Posterior cingulate gyrus (tissue), 11 donors: ENCODE measurements at regions not wholly inside any gene's neighbourhood (a gene's known extent, or its start where the extent isn't known, plus 50 kb on each side); places are given as distances from the start of the nearest gene placed in this dataset.

ENCODE experiments used
- DNase-seq, 10 donors: peaks; one replicate each; pipeline versions ENCODE4 v3.0.0 to v3.0.0-alpha.2; 2020 to 2021; ENCODE audit warnings: mixed read lengths in 3 of 10
- intact Hi-C: fragments of 100-400 bp; cut with DNase I; formaldehyde crosslinking; loops from one replicate; pipeline ENCODE4 v1.15.1; 2023

DNA sequence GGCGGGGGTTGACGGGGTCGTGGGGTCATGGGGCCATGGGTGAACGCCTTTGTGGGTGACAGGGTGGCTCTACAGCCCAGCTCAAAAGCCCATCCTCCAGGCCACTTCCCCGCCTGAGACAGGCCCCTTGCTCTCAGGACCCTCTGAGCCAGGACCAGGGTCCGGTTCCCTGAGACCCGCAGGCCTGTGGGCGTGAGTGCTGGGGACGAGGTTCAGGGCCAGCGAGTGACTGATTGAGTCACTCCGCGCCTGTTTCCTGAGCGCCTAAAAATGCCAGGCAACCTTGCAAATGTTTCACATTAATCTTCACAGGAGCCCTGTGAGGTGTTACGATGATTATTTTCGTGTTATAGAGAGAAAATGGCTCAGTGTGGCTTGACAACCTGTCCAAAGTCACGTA is 97.8 kb downstream of the ZNF674 start:
- intact Hi-C loops = no loop called here
- no peak for DNase-seq

DNA sequence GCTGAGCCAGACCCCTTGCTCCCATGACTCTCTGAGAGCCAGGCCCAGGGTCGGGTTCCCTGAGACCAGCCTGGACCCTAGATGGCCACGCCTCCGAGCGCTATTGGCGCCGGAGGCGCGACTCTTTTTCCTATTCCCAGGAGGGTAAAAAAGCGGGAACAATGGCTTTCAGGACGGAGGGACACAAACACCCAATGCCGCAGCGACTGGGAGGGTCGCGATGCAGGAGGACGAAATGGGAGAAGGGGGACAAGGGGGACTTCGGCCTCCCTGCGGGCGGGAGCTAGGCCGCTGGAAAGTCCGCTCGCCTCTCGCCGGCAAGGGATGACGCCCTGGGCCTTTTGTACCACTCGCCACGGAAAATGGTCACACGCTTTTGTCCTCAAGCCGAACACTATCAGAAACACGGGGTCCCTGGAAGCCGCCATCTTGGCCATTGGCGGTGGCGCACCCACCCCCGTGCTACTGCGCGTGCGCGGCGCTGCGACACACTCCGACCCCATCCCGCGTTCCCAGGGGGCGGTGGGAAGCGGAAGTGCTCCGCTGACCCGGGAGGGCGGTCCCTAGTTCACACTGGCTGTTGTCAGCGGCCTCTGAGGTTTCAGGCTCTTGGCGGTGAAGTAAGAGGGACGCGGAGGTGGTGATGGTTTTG is 98.4 kb downstream of the ZNF674 start:
- intact Hi-C loops = no loop called here
- DNase-seq = peak; percentile 72 to 97 (median 81)

- no peak for DNase-seq
- intact Hi-C loops = no loop called here
Observed at GRCh38 chrX:46444011-46444410, 101.2 kb downstream of the ZNF674 start.

GRCh38 chrX:46436744-46437143 is 108.5 kb downstream of the ZNF674 start:
- no peak for DNase-seq
- intact Hi-C loops = no loop called here

- DNase-seq = no peak
- intact Hi-C loops = no loop called here
Observed at GRCh38 chrX:46433892-46434291, 111.3 kb downstream of the ZNF674 start.

- DNase-seq = peak; percentile 60 to 96 (median 76)
- intact Hi-C loops = loop anchor here (10.0 kb wide), 2 partner anchors 894 to 1084 kb away; no protein-coding TSS in a partner anchor
Observed at GRCh38 chrX:46408553-46409407, 136.4 kb downstream of the ZNF674 start.

GRCh38 chrX:46407753-46408130 is 137.5 kb downstream of the ZNF674 start:
- intact Hi-C loops = loop anchor here (10.0 kb wide), 2 partner anchors 893 to 1083 kb away; no protein-coding TSS in a partner anchor
- no peak for DNase-seq

GRCh38 chrX:46407036-46407752 is 138.0 kb downstream of the ZNF674 start:
- intact Hi-C loops = loop anchor here (10.0 kb wide), 2 partner anchors 892 to 1082 kb away; no protein-coding TSS in a partner anchor

GRCh38 chrX:46404774-46405173 is 140.4 kb downstream of the ZNF674 start:
- intact Hi-C loops = loop anchor here (10.0 kb wide), 2 partner anchors 890 to 1080 kb away; no protein-coding TSS in a partner anchor
- DNase-seq = no peak

More at GRCh38 chrX:46407036-46407752, 138.0 kb downstream of the ZNF674 start:
- DNase-seq = no peak

- DNase-seq = no peak
- intact Hi-C loops = loop anchor here (10.0 kb wide), 2 partner anchors 886 to 1076 kb away; no protein-coding TSS in a partner anchor
Observed at GRCh38 chrX:46400530-46401443, 144.4 kb downstream of the ZNF674 start.

GRCh38 chrX:46398874-46399273 is 146.3 kb downstream of the ZNF674 start:
- no peak for DNase-seq
- intact Hi-C loops = no loop called here

GRCh38 chrX:46398126-46398525 is 147.1 kb downstream of the ZNF674 start:
- no peak for DNase-seq
- intact Hi-C loops = no loop called here

DNA sequence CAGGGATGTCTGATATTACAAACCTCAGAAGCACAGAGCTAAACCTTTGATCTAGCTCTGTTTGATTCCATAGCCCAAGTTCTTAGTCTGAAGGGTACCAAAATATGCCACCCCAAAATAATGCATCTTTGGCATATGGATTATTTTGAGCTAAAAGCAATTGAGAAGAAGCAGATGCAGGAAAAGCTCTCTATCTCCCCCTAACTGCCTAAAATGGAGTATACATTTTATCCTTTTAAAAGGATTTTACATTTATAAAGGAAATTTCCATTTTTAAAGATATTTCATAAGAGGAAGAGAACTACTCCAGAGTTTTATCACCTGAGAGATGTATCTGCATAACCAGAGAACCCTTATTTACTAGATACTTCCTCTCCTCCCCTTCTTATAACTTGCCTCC is 158.7 kb downstream of the ZNF674 start:
- intact Hi-C loops = no loop called here
- DNase-seq = no peak

DNA sequence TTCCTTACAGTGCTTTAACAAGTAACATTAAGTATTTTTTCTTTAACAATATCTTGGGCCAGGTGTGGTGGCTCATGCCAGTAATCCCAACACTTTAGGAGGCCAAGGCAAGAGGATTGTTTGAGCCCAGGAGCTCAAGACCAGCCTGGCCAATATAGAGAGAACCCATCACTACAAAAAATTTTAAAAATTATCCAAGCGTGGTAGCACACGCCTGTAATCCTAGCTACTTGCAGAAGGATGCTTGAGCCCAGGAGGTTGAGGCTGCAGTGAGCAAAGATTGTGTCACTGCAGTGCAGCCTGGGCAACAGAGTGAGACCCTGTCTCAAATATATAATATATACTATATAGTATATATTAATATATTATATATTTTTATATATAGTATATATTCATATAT is 162.2 kb downstream of the ZNF674 start:
- intact Hi-C loops = no loop called here
- DNase-seq = no peak

- intact Hi-C loops = no loop called here
- DNase-seq = no peak
Observed at GRCh38 chrX:46382595-46382994, 162.6 kb downstream of the ZNF674 start.

DNA sequence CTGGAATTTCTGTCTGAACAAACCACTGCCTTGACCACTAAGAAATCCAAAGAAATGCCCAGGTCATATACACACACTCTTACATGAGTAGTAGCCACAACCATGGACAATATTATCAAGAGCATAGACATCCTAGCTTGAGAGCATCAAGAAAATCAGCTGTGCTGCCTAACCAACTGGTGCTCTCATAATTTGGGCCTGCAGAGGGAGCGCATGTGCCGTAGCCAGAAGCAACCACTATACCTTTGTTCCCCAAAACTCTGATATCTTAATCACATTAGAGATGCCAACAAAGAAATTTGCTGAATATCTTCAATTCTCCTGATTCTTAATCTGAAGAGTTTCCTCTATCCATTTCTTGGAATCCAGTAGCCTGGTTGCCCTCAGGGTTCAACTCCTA is 163.6 kb downstream of the ZNF674 start:
- DNase-seq = no peak
- intact Hi-C loops = no loop called here

DNA sequence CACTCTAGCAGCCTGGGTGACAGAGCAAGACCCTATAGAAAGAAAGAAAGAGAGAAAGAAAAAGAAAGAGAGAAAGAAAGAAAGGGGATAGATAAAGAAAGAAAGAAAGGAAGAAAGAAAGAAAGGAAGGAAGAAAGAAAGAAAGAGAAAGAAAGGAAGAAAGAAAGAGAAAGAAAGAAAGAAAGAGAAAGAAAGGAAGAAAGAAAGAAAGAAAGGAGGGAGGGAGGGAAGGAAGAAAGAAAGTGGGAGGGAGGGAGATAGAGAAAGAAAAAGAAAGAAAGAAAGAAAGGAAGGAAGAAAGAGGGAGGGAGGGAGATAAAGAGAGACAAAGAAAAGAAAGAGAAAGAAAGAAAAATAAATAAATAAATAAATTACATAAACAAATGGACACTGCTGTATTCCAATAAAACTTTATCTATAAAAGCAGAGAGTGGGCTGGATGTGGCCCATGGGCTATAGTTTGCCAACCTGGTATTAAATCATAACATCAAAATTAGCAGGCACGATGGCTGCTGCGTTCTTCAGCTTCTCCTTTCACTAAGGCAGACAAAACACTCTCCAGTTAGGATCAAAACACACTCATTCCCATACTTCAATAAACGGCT is 165.0 kb downstream of the ZNF674 start:
- DNase-seq = no peak
- intact Hi-C loops = no loop called here

- intact Hi-C loops = no loop called here
- DNase-seq = peak in 1 of 10 donors; percentile 8
Observed at GRCh38 chrX:46376246-46376885, 168.9 kb downstream of the ZNF674 start.

GRCh38 chrX:46375831-46376230 is 169.4 kb downstream of the ZNF674 start:
- DNase-seq = no peak
- intact Hi-C loops = no loop called here
